ENCODE measurements at regions not wholly inside any gene's neighbourhood (a gene's known extent, or its start where the extent isn't known, plus 50 kb on each side); places are given as distances from the start of the nearest gene placed in this dataset.

DNA sequence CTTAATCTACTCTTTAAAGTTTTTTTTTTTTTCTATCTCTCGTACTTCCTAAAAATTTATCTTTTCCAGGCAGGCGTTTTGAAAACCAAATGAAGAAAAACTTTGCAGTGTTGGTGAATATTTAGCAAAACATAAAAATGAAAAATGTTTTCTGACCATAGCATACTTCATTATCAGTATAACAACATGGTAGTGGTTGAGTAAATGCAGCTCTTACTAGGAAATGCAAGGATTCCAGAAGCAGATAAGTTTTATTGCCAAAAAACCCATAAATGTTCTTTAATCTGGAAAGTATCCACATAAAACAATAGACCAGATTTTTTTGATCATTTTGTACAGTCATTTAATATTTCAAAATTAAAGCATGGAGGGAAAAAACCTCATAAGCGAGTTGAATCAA lies 136.9 kb upstream of the GUCY1A1 start:
- no peak for TF ChIP-seq EZH2 (IDR thresholded peaks at IDR 0.05; ENCODE audit: insufficient read depth, poor library complexity, severe bottlenecking)
- TF ChIP-seq EZH2phosphoT487 (IDR thresholded peaks at IDR 0.05; ENCODE audit: insufficient read depth, low read depth): no peak

All from GM23248 (cell line).